HG03039 (cell line): ENCODE measurements at regions not wholly inside any gene's neighbourhood (a gene's known extent, or its start where the extent isn't known, plus 50 kb on each side); places are given as distances from the start of the nearest gene placed in this dataset.

Experiments used
- ATAC-seq: cut with Tn5 transposase; IDR thresholded peaks from one replicate; pipeline ENCODE4 v1.9.1; 2021; ENCODE audit warnings: mild to moderate bottlenecking, moderate library complexity; ENCODE audit not compliant: unreplicated experiment

GRCh38 chr5:174877987-174878386, 153.6 kb downstream of the MSX2 start:
- ATAC-seq = no peak

GRCh38 chr5:174872271-174872670, 147.9 kb downstream of the MSX2 start:
- ATAC-seq = no peak

GRCh38 chr5:174852143-174852542, 127.8 kb downstream of the MSX2 start:
- ATAC-seq = no peak

- no peak for ATAC-seq
Observed at GRCh38 chr5:174850565-174851169, 126.3 kb downstream of the MSX2 start.

GRCh38 chr5:174849426-174849825, 125.0 kb downstream of the MSX2 start:
- ATAC-seq = no peak

GRCh38 chr5:174844971-174845370, 120.6 kb downstream of the MSX2 start:
- ATAC-seq = no peak

- no peak for ATAC-seq
Observed at GRCh38 chr5:174843263-174844250, 119.2 kb downstream of the MSX2 start.

GRCh38 chr5:174840435-174840834, 116.1 kb downstream of the MSX2 start:
- ATAC-seq = no peak

GRCh38 chr5:174839196-174839595, 114.8 kb downstream of the MSX2 start:
- no peak for ATAC-seq

- ATAC-seq = no peak
Observed at GRCh38 chr5:174837919-174838902, 113.8 kb downstream of the MSX2 start.

- ATAC-seq = no peak
Observed at GRCh38 chr5:174834081-174834480, 109.7 kb downstream of the MSX2 start.

GRCh38 chr5:174832811-174833210, 108.4 kb downstream of the MSX2 start:
- no peak for ATAC-seq

- ATAC-seq = no peak
Observed at GRCh38 chr5:174832025-174832424, 107.6 kb downstream of the MSX2 start.

GRCh38 chr5:174831031-174831660, 106.8 kb downstream of the MSX2 start:
- no peak for ATAC-seq

- no peak for ATAC-seq
Observed at GRCh38 chr5:174829511-174829864, 105.1 kb downstream of the MSX2 start.

GRCh38 chr5:174828804-174829510, 104.6 kb downstream of the MSX2 start:
- ATAC-seq = no peak

GRCh38 chr5:174827558-174827957, 103.2 kb downstream of the MSX2 start:
- no peak for ATAC-seq

GRCh38 chr5:174825587-174825986, 101.2 kb downstream of the MSX2 start:
- ATAC-seq = no peak

- ATAC-seq = no peak
Observed at GRCh38 chr5:174818430-174818829, 94.0 kb downstream of the MSX2 start.

GRCh38 chr5:174817610-174818009, 93.2 kb downstream of the MSX2 start:
- no peak for ATAC-seq
